Tibial artery (tissue), 4 donors: ENCODE measurements at regions not wholly inside any gene's neighbourhood (a gene's known extent, or its start where the extent isn't known, plus 50 kb on each side); places are given as distances from the start of the nearest gene placed in this dataset.

Experiments
- DNase-seq, 2 donors: peaks; one replicate each; pipeline ENCODE4 v3.0.0-alpha.2; 2019
- H3K27ac ChIP-seq, 2 donors: fragments of 200-600 bp; sonication (generic) in 1 of 2; 1 replicate in 1 of 2; 2 replicates in 1 of 2; pipeline ENCODE4 v1.5.1; 2018 to 2019; ENCODE audit warnings: mild to moderate bottlenecking in 1 of 2
- H3K27me3 ChIP-seq, 2 donors: fragments of 200-600 bp; sonication (generic) in 1 of 2; one replicate each; pipeline versions ENCODE4 v1.5.1 to v1.6.0; 2016 to 2019
- H3K36me3 ChIP-seq, 3 donors: fragments of 200-600 bp; sonication (generic) in 2 of 3; one replicate each; pipeline ENCODE4 v1.5.1; 2016 to 2019; ENCODE audit warnings: mild to moderate bottlenecking in 2 of 3
- H3K4me1 ChIP-seq, 4 donors: fragments of 200-600 bp; sonication (generic) in 2 of 4; 1 replicate in 3 of 4; 2 replicates in 1 of 4; pipeline ENCODE4 v1.5.1; 2016 to 2019
- H3K4me3 ChIP-seq, 2 donors: fragments of 200-600 bp; sonication (generic) in 1 of 2; 1 replicate in 1 of 2; 2 replicates in 1 of 2; pipeline ENCODE4 v1.5.1; 2018 to 2019; ENCODE audit warnings: mild to moderate bottlenecking in 2 of 2
- H3K9me3 ChIP-seq, 3 donors: fragments of 200-600 bp; sonication (generic) in 1 of 3; one replicate each; pipeline ENCODE4 v1.5.1; 2016 to 2019
- CTCF ChIP-seq, 2 experiments: fragments of 200-600 bp in 1 of 2; fragments of 450-650 bp in 1 of 2; IDR thresholded peaks; one replicate each; pipeline ENCODE4 v1.5.1; 2017 to 2019; ENCODE audit warnings: antibody characterized with exemption in 2 of 2, mild to moderate bottlenecking in 1 of 2, moderate library complexity in 1 of 2
- intact Hi-C: fragments of 100-400 bp; cut with DNase I; formaldehyde crosslinking; loops from one replicate; pipeline ENCODE4 v1.15.0; 2023; ENCODE audit warnings: low total_unique reads

DNA sequence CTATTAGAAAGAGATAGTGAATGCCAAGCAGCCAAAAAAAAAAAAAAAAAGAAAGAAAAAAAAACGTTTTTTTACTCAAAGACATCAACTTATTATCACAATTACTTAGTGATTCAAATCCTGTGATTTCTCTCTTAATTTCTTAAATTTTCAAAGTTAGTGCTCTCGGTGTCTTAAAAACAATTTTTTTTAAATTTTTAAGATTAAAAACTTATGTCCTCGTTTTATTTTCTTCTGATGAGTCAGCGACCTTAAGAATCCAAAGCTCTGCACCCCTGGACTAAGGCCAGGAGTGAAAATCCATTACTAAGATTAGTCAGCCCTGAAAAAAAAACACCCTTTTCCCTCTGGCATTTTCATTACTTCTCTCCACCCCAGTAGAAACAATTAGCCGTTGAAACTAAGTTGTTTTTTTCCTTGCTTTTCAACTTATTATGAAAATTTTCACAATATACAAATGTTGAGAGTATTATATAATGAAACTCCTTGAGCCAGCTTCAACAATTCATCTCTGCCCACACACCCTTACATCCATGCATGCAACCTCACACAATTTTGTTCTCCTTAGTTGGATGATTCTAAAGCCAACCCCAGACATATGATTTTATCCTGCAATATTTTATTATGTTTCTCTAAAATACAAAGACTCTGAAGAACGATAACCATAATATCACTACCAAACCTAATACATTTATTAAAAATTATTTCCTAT, 85.6 kb upstream of the CARMIL1 start:
- no peaks in the 10 kb centered on the region for H3K36me3 ChIP-seq
- TF ChIP-seq CTCF (IDR thresholded peaks at IDR 0.05): no peak
- no peaks in the 10 kb centered on the region for H3K27me3 ChIP-seq
- intact Hi-C loops: no loop called here
- peak; percentile 71 to 74 for DNase-seq
- no peak overlapping the region for H3K4me3 ChIP-seq
- no peaks in the 10 kb centered on the region for H3K9me3 ChIP-seq
- peaks cover 0 to 40% (median 25%) of the 10 kb centered on the region in 4 donors for H3K4me1 ChIP-seq
- H3K27ac ChIP-seq: peak overlapping the region; percentile 82

- H3K27ac ChIP-seq: peak overlapping the region; percentile 82
- H3K27me3 ChIP-seq: no peaks in the 10 kb centered on the region
- TF ChIP-seq CTCF (IDR thresholded peaks at IDR 0.05): no peak
- DNase-seq: peak in 1 of 2 donors; percentile 37
- H3K9me3 ChIP-seq: no peaks in the 10 kb centered on the region
- intact Hi-C loops: no loop called here
- no peak overlapping the region for H3K4me3 ChIP-seq
- peaks cover 0 to 40% (median 25%) of the 10 kb centered on the region in 4 donors for H3K4me1 ChIP-seq
- no peaks in the 10 kb centered on the region for H3K36me3 ChIP-seq
Measured at GRCh38 chr6:25194172-25194678, 84.9 kb upstream of the CARMIL1 start.

DNA sequence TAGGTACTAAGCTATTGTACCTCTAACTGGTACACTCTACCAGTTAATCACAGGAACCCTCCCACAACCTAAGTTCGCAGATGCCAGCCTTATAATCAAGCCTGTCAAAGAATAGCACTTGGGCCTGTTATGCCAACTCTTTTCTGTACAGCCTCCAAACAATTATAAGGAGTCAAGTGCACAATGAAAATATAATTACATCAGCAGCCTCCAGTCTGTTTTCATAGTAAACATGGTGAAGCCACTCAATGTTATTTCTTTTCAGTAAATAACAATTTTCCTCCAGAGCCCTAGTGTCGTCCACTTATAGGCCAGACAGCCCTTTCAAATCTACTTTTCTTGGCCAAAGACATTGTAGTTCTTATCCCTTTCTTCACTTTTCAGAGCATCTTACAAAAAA, 82.7 kb upstream of the CARMIL1 start:
- Histone ChIP-seq H3K9me3 (no peaks in the 10 kb centered on the region), H3K27me3 (no peaks in the 10 kb centered on the region), H3K27ac (no peak overlapping the region), H3K4me1 (peaks cover 0 to 37% (median 24%) of the 10 kb centered on the region in 4 donors), H3K36me3 (no peaks in the 10 kb centered on the region), H3K4me3 (no peak overlapping the region)
- intact Hi-C loops: no loop called here
- DNase-seq: no peak
- TF ChIP-seq CTCF (IDR thresholded peaks at IDR 0.05): no peak

DNA sequence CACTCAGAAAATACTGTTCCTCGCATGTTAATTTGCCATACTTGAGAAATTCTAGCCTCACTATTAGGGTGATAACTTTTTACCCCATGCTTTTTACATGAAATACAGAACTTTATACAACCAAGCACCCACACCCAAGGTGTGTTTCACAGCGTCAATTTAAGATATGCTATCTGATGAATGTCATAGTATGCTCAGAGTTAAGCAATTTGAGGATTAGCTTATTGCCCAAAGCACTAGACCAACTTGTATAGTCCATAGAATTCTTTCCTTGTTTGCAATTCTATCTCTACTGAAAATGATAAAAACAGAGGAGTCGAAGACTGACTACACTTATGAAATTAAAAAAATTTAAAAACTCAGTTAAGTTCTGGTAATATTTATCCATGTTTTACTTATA, 82.1 kb upstream of the CARMIL1 start:
- H3K36me3 ChIP-seq: no peaks in the 10 kb centered on the region
- H3K27me3 ChIP-seq: no peaks in the 10 kb centered on the region
- no peaks in the 10 kb centered on the region for H3K9me3 ChIP-seq
- TF ChIP-seq CTCF (IDR thresholded peaks at IDR 0.05): no peak
- intact Hi-C loops: no loop called here
- H3K4me1 ChIP-seq: peaks cover 0 to 36% (median 24%) of the 10 kb centered on the region in 4 donors
- no peak overlapping the region for H3K4me3 ChIP-seq
- no peak overlapping the region for H3K27ac ChIP-seq
- no peak for DNase-seq

GRCh38 chr6:25199544-25199943, 79.6 kb upstream of the CARMIL1 start:
- Histone ChIP-seq H3K4me1 (peaks cover 0 to 25% (median 4%) of the 10 kb centered on the region in 4 donors), H3K27ac (no peak overlapping the region), H3K36me3 (no peaks in the 10 kb centered on the region), H3K27me3 (no peaks in the 10 kb centered on the region), H3K4me3 (no peak overlapping the region), H3K9me3 (no peaks in the 10 kb centered on the region)
- no peak for TF ChIP-seq CTCF (IDR thresholded peaks at IDR 0.05)
- DNase-seq: no peak
- intact Hi-C loops: no loop called here
